ENCODE measurements at regions not wholly inside any gene's neighbourhood (a gene's known extent, or its start where the extent isn't known, plus 50 kb on each side); places are given as distances from the start of the nearest gene placed in this dataset.
"Not testable (repeated sequence)": the region's sequence is repeated elsewhere in the genome, so short reads cannot be mapped to it uniquely, and the experiment has no call there.

GRCh38 chr22:11312640-11313039 is 4215.4 kb upstream of the OR11H1 start:
- TF ChIP-seq POLR2A, CTCF, EP300 (IDR thresholded peaks at IDR 0.05): not testable (repeated sequence)

Measured in gastroesophageal sphincter (tissue), 3 donors.